ENCODE measurements at regions not wholly inside any gene's neighbourhood (a gene's known extent, or its start where the extent isn't known, plus 50 kb on each side); places are given as distances from the start of the nearest gene placed in this dataset.
"Not testable (repeated sequence)": the region's sequence is repeated elsewhere in the genome, so short reads cannot be mapped to it uniquely, and the experiment has no call there.

GRCh38 chr5:18630458-18631045 is 996.3 kb downstream of the TAF11L14 start:
- DNase-seq (no peak), ATAC-seq (replicated peaks in 1 of 2) (no peak)
- Mint-ChIP-seq H3K4me3 (no peak overlapping the region), H3K4me1 (ENCODE audit: low read depth) (no peaks in the 10 kb centered on the region), H3K9me3 (peaks cover 9% of the 10 kb centered on the region in 2 donors), H3K27me3 (ENCODE audit: low read depth) (no peaks in the 10 kb centered on the region), H3K27ac (no peak overlapping the region), H3K36me3 (ENCODE audit: insufficient read depth in 2 of 2) (no peaks in the 10 kb centered on the region)

- Mint-ChIP-seq H3K9me3 (peaks cover 5 to 10% of the 10 kb centered on the region in 2 donors), H3K27me3 (ENCODE audit: low read depth) (no peaks in the 10 kb centered on the region), H3K4me3 (no peak overlapping the region), H3K27ac (no peak overlapping the region), H3K36me3 (ENCODE audit: insufficient read depth in 2 of 2) (peaks cover 0 to 2% of the 10 kb centered on the region in 2 donors), H3K4me1 (ENCODE audit: low read depth) (no peaks in the 10 kb centered on the region)
- no peak for DNase-seq
- ATAC-seq (replicated peaks in 1 of 2), result no peak
These were observed 1018.4 kb downstream of the TAF11L14 start for GRCh38 chr5:18652404-18653215.

- Mint-ChIP-seq H3K27me3 (ENCODE audit: low read depth) (no peaks in the 10 kb centered on the region), H3K9me3 (peaks cover 5 to 10% of the 10 kb centered on the region in 2 donors), H3K36me3 (ENCODE audit: insufficient read depth in 2 of 2) (peaks cover 0 to 2% of the 10 kb centered on the region in 2 donors), H3K27ac (no peak overlapping the region), H3K4me1 (ENCODE audit: low read depth) (no peaks in the 10 kb centered on the region), H3K4me3 (no peak overlapping the region)
- no peak for ATAC-seq (replicated peaks in 1 of 2)
- DNase-seq, result no peak
These were observed 1019.0 kb downstream of the TAF11L14 start for GRCh38 chr5:18653216-18653752.

GRCh38 chr5:18660511-18660910 is 1026.3 kb downstream of the TAF11L14 start:
- Mint-ChIP-seq H3K36me3 (ENCODE audit: insufficient read depth in 2 of 2) (no peaks in the 10 kb centered on the region), H3K4me1 (ENCODE audit: low read depth) (no peaks in the 10 kb centered on the region), H3K27ac (no peak overlapping the region), H3K4me3 (no peak overlapping the region), H3K9me3 (no peaks in the 10 kb centered on the region), H3K27me3 (ENCODE audit: low read depth) (no peaks in the 10 kb centered on the region)
- no peak for DNase-seq
- ATAC-seq (replicated peaks in 1 of 2), result no peak

- no peaks in the 10 kb centered on the region for H3K36me3 Mint-ChIP-seq (ENCODE audit: insufficient read depth in 2 of 2)
These were observed 1028.0 kb downstream of the TAF11L14 start for GRCh38 chr5:18662231-18662630.

GRCh38 chr5:18674212-18674611 is 1040.0 kb downstream of the TAF11L14 start:
- H3K4me3 Mint-ChIP-seq; H3K9me3 Mint-ChIP-seq; ATAC-seq (replicated peaks in 1 of 2); H3K27ac Mint-ChIP-seq; H3K27me3 Mint-ChIP-seq (ENCODE audit: low read depth); H3K36me3 Mint-ChIP-seq (ENCODE audit: insufficient read depth in 2 of 2); H3K4me1 Mint-ChIP-seq (ENCODE audit: low read depth); DNase-seq: not testable (repeated sequence)

More at GRCh38 chr5:18662231-18662630, 1028.0 kb downstream of the TAF11L14 start:
- Mint-ChIP-seq H3K4me3 (no peak overlapping the region), H3K4me1 (ENCODE audit: low read depth) (no peaks in the 10 kb centered on the region), H3K27me3 (ENCODE audit: low read depth) (no peaks in the 10 kb centered on the region), H3K27ac (no peak overlapping the region), H3K9me3 (no peaks in the 10 kb centered on the region)
- DNase-seq, result no peak
- ATAC-seq (replicated peaks in 1 of 2), result no peak

GRCh38 chr5:18675041-18675440 is 1040.8 kb downstream of the TAF11L14 start:
- H3K4me1 Mint-ChIP-seq (ENCODE audit: low read depth), result no peaks in the 10 kb centered on the region
- H3K27me3 Mint-ChIP-seq (ENCODE audit: low read depth), result no peaks in the 10 kb centered on the region
- peaks cover 1% of the 10 kb centered on the region in 2 donors for H3K9me3 Mint-ChIP-seq
- H3K27ac Mint-ChIP-seq, result no peak overlapping the region
- ATAC-seq (replicated peaks in 1 of 2) (no peak), DNase-seq (no peak)
- H3K36me3 Mint-ChIP-seq (ENCODE audit: insufficient read depth in 2 of 2), result no peaks in the 10 kb centered on the region
- H3K4me3 Mint-ChIP-seq, result no peak overlapping the region

GRCh38 chr5:18686253-18686652 is 1052.0 kb downstream of the TAF11L14 start:
- no peak overlapping the region for H3K4me3 Mint-ChIP-seq
- H3K36me3 Mint-ChIP-seq (ENCODE audit: insufficient read depth in 2 of 2), result no peaks in the 10 kb centered on the region
- H3K27ac Mint-ChIP-seq, result no peak overlapping the region
- no peaks in the 10 kb centered on the region for H3K27me3 Mint-ChIP-seq (ENCODE audit: low read depth)
- ATAC-seq (replicated peaks in 1 of 2) (no peak), DNase-seq (no peak)
- peaks cover 2 to 6% of the 10 kb centered on the region in 2 donors for H3K9me3 Mint-ChIP-seq
- no peaks in the 10 kb centered on the region for H3K4me1 Mint-ChIP-seq (ENCODE audit: low read depth)

GRCh38 chr5:18687429-18687828 is 1053.2 kb downstream of the TAF11L14 start:
- Mint-ChIP-seq H3K4me1 (ENCODE audit: low read depth) (no peaks in the 10 kb centered on the region), H3K27ac (no peak overlapping the region), H3K4me3 (no peak overlapping the region), H3K36me3 (ENCODE audit: insufficient read depth in 2 of 2) (no peaks in the 10 kb centered on the region), H3K27me3 (ENCODE audit: low read depth) (no peaks in the 10 kb centered on the region), H3K9me3 (peaks cover 2 to 5% of the 10 kb centered on the region in 2 donors)
- no peak for DNase-seq
- no peak for ATAC-seq (replicated peaks in 1 of 2)

- Mint-ChIP-seq H3K4me1 (ENCODE audit: low read depth) (peaks cover 17% of the 10 kb centered on the region), H3K27me3 (ENCODE audit: low read depth) (no peaks in the 10 kb centered on the region), H3K4me3 (no peak overlapping the region), H3K36me3 (ENCODE audit: insufficient read depth in 2 of 2) (no peaks in the 10 kb centered on the region), H3K9me3 (no peaks in the 10 kb centered on the region), H3K27ac (no peak overlapping the region)
- no peak for ATAC-seq (replicated peaks in 1 of 2)
- DNase-seq, result no peak
These were observed 1065.4 kb downstream of the TAF11L14 start for GRCh38 chr5:18699681-18700080.

GRCh38 chr5:18702821-18703220 is 1068.6 kb downstream of the TAF11L14 start:
- Mint-ChIP-seq H3K27me3 (ENCODE audit: low read depth) (no peaks in the 10 kb centered on the region), H3K27ac (no peak overlapping the region), H3K36me3 (ENCODE audit: insufficient read depth in 2 of 2) (no peaks in the 10 kb centered on the region), H3K4me1 (ENCODE audit: low read depth) (peaks cover 15% of the 10 kb centered on the region), H3K9me3 (no peaks in the 10 kb centered on the region), H3K4me3 (no peak overlapping the region)
- ATAC-seq (replicated peaks in 1 of 2) (no peak), DNase-seq (no peak)

GRCh38 chr5:18712936-18713485 is 1078.8 kb downstream of the TAF11L14 start:
- no peak for ATAC-seq (replicated peaks in 1 of 2)
- H3K27me3 Mint-ChIP-seq (ENCODE audit: low read depth), result no peaks in the 10 kb centered on the region
- DNase-seq, result no peak
- H3K4me3 Mint-ChIP-seq, result no peak overlapping the region
- H3K9me3 Mint-ChIP-seq, result peaks cover 0 to 2% of the 10 kb centered on the region in 2 donors
- H3K36me3 Mint-ChIP-seq (ENCODE audit: insufficient read depth in 2 of 2), result no peaks in the 10 kb centered on the region
- no peak overlapping the region for H3K27ac Mint-ChIP-seq
- no peaks in the 10 kb centered on the region for H3K4me1 Mint-ChIP-seq (ENCODE audit: low read depth)

GRCh38 chr5:18720002-18720401 is 1085.7 kb downstream of the TAF11L14 start:
- H3K36me3 Mint-ChIP-seq (ENCODE audit: insufficient read depth in 2 of 2), result no peaks in the 10 kb centered on the region

More at GRCh38 chr5:18720002-18720401, 1085.7 kb downstream of the TAF11L14 start:
- no peak overlapping the region for H3K4me3 Mint-ChIP-seq
- DNase-seq (no peak), ATAC-seq (replicated peaks in 1 of 2) (no peak)
- no peaks in the 10 kb centered on the region for H3K9me3 Mint-ChIP-seq
- H3K4me1 Mint-ChIP-seq (ENCODE audit: low read depth), result peaks cover 5% of the 10 kb centered on the region
- no peak overlapping the region for H3K27ac Mint-ChIP-seq
- no peaks in the 10 kb centered on the region for H3K27me3 Mint-ChIP-seq (ENCODE audit: low read depth)

Measured in activated T-cell treated with anti-CD3 and anti-CD28 coated beads, Interleukin-2, amount 50 U/mL, for 72 hours (primary cell).